HepG2 (cell line): ENCODE measurements at regions not wholly inside any gene's neighbourhood (a gene's known extent, or its start where the extent isn't known, plus 50 kb on each side); places are given as distances from the start of the nearest gene placed in this dataset.

ENCODE experiments used
- CHCHD3 ChIP-seq: sonication (generic); formaldehyde crosslinking; IDR thresholded peaks from 2 replicates; pipeline ENCODE4 v1.8.0; 2022; ENCODE audit warnings: mild to moderate bottlenecking, missing genetic modification reagents, moderate library complexity
- EEA1 ChIP-seq: sonication (generic); formaldehyde crosslinking; IDR thresholded peaks from 2 replicates; pipeline ENCODE4 v1.5.1; 2020; ENCODE audit warnings: mild to moderate bottlenecking, missing genetic modification reagents, borderline replicate concordance
- FOXK1 ChIP-seq: sonication (generic); formaldehyde crosslinking; IDR thresholded peaks from 2 replicates; pipeline ENCODE4 v1.4.0; 2020; ENCODE audit warnings: low read depth, missing genetic modification reagents, borderline replicate concordance
- GATA4 ChIP-seq: sonication (generic); IDR thresholded peaks from 2 replicates; pipeline ENCODE4 v1.6.1; 2016; ENCODE audit warnings: antibody characterized with exemption, low read depth, borderline replicate concordance
- MEIS2 ChIP-seq: sonication (generic); formaldehyde crosslinking; IDR thresholded peaks from 2 replicates; pipeline ENCODE4 v1.9.0; 2021; ENCODE audit warnings: mild to moderate bottlenecking, missing genetic modification reagents
- PAF1 ChIP-seq: IDR thresholded peaks from 2 replicates; pipeline ENCODE4 v1.6.1; 2016; ENCODE audit warnings: missing genetic modification reagents, missing compliant biosample characterization
- ZBTB10 ChIP-seq: sonication (generic); formaldehyde crosslinking; IDR thresholded peaks from 2 replicates; pipeline ENCODE4 v1.4.0; 2020; ENCODE audit warnings: missing genetic modification reagents, borderline replicate concordance
- ZHX1 ChIP-seq: sonication (generic); formaldehyde crosslinking; IDR thresholded peaks from 2 replicates; pipeline ENCODE4 v1.8.1; 2022; ENCODE audit warnings: low read depth, mild to moderate bottlenecking, missing genetic modification reagents
- ZNF232 ChIP-seq: sonication (generic); formaldehyde crosslinking; IDR thresholded peaks from 2 replicates; pipeline ENCODE4 v1.4.0; 2020; ENCODE audit warnings: missing genetic modification reagents, borderline replicate concordance
- ZNF503 ChIP-seq: sonication (generic); formaldehyde crosslinking; IDR thresholded peaks from 2 replicates; pipeline ENCODE4 v1.4.0; 2020; ENCODE audit warnings: missing genetic modification reagents
- ZNF646 ChIP-seq: sonication (generic); formaldehyde crosslinking; IDR thresholded peaks from 2 replicates; pipeline ENCODE4 v1.9.0; 2021; ENCODE audit warnings: mild to moderate bottlenecking, missing genetic modification reagents
- ZNF781 ChIP-seq: sonication (generic); formaldehyde crosslinking; IDR thresholded peaks from 2 replicates; pipeline ENCODE4 v1.5.1; 2020; ENCODE audit warnings: borderline replicate concordance, mild to moderate bottlenecking, missing genetic modification reagents; ENCODE audit errors: not compliant biosample characterization
- ZNF784 ChIP-seq: sonication (generic); formaldehyde crosslinking; IDR thresholded peaks from 2 replicates; pipeline ENCODE4 v1.5.1; 2020; ENCODE audit warnings: missing genetic modification reagents, mild to moderate bottlenecking, borderline replicate concordance

- TF ChIP-seq ZNF503 (CRISPR knock-in tag) (no peak), GATA4 (no peak), ZBTB10 (CRISPR knock-in tag) (no peak), ZHX1 (CRISPR knock-in tag) (no peak), ZNF646 (CRISPR knock-in tag) (0 out of 2 replicates have a peak, but pooled peaks have one; percentile 20), CHCHD3 (CRISPR knock-in tag) (no peak), ZNF781 (CRISPR knock-in tag) (no peak), EEA1 (CRISPR knock-in tag) (peak; percentile 23; the same call in 1 of the 2 replicates), MEIS2 (CRISPR knock-in tag) (peak; percentile 21; the same call in 1 of the 2 replicates), PAF1 (CRISPR knock-in tag) (no peak), ZNF232 (CRISPR knock-in tag) (no peak), FOXK1 (CRISPR knock-in tag) (peak; percentile 64; the same call in 1 of the 2 replicates), ZNF784 (CRISPR knock-in tag) (peak; percentile 26; the same call in 1 of the 2 replicates)
Observed at GRCh38 chr6:167238146-167238693, 52.9 kb upstream of the UNC93A start (continued).
